H1 (cell line): ENCODE measurements at regions not wholly inside any gene's neighbourhood (a gene's known extent, or its start where the extent isn't known, plus 50 kb on each side); places are given as distances from the start of the nearest gene placed in this dataset.

Experiments
- CTCF ChIP-seq, 3 experiments: IDR thresholded peaks; 1 replicate in 2 of 3; 2 replicates in 1 of 3; pipeline versions ENCODE4 v1.5.1 to v1.6.1; 2011; ENCODE audit warnings: low read length in 3 of 3, mild to moderate bottlenecking in 3 of 3, inconsistent platforms in 2 of 3, low read depth in 1 of 3, moderate library complexity in 1 of 3; ENCODE audit not compliant: insufficient read depth in 1 of 3; ENCODE audit errors: control extremely low read depth in 1 of 3
- EP300 ChIP-seq, 2 experiments: IDR thresholded peaks; 1 replicate in 1 of 2; 2 replicates in 1 of 2; pipeline ENCODE4 v1.6.1; 2011 to 2012; ENCODE audit warnings: low read depth in 2 of 2, low read length in 2 of 2, mild to moderate bottlenecking in 2 of 2, borderline replicate concordance in 1 of 2, inconsistent platforms in 1 of 2, moderate library complexity in 1 of 2
- GTF2F1 ChIP-seq: IDR thresholded peaks from 2 replicates; pipeline ENCODE4 v1.6.1; 2012; ENCODE audit warnings: low read depth, low read length, improper control_type of control experiment, borderline replicate concordance

- TF ChIP-seq CTCF (IDR thresholded peaks at IDR 0.05; ENCODE audit: control extremely low read depth in 1 of 3, insufficient read depth in 1 of 3, low read depth in 1 of 3, low read length in 3 of 3) (no peak), GTF2F1 (no peak), EP300 (IDR thresholded peaks at IDR 0.05; ENCODE audit: borderline replicate concordance in 1 of 2, low read depth in 2 of 2, low read length in 2 of 2) (no peak)
Measured at GRCh38 chr14:66114071-66114470, 372.1 kb upstream of the CCDC196 start.
